ENCODE measurements at regions not wholly inside any gene's neighbourhood (a gene's known extent, or its start where the extent isn't known, plus 50 kb on each side); places are given as distances from the start of the nearest gene placed in this dataset.
"Not testable (repeated sequence)": the region's sequence is repeated elsewhere in the genome, so short reads cannot be mapped to it uniquely, and the experiment has no call there.

GRCh38 chr9:41251101-41251500 lies 62.0 kb upstream of the ZNG1F start:
- not testable (repeated sequence) for H3K4me1 Mint-ChIP-seq (ENCODE audit: low read depth); DNase-seq; ATAC-seq; H3K4me3 Mint-ChIP-seq; H3K27me3 Mint-ChIP-seq (ENCODE audit: low read depth); H3K36me3 Mint-ChIP-seq (ENCODE audit: insufficient read depth)
- peaks cover 20% of the 10 kb centered on the region for H3K9me3 Mint-ChIP-seq

DNA sequence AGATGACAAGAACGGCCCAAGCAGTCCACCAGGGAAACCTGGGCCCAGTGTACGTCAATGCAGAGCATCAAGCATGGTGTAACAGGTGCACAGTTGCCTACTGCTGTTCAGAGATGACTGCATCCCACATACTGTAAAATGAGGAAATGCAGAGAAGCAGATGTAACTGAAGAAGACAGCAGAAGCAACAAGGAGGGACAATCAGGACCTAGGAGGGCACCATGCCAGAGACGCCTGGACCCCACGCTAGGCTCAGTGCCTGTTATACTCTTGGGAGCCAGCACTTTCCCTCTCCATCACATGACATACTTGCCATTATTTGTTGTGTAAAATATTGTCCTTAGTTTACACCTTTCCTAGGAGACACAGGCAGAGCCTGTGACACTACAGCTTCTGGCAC lies 57.6 kb upstream of the ZNG1F start:
- not testable (repeated sequence) for H3K4me3 Mint-ChIP-seq; ATAC-seq; DNase-seq; H3K4me1 Mint-ChIP-seq (ENCODE audit: low read depth); H3K36me3 Mint-ChIP-seq (ENCODE audit: insufficient read depth); H3K27me3 Mint-ChIP-seq (ENCODE audit: low read depth)
- H3K9me3 Mint-ChIP-seq: peaks cover 25% of the 10 kb centered on the region
